ENCODE measurements at regions not wholly inside any gene's neighbourhood (a gene's known extent, or its start where the extent isn't known, plus 50 kb on each side); places are given as distances from the start of the nearest gene placed in this dataset.

GRCh38 chr22:47696776-47697175 is 934.3 kb downstream of the TBC1D22A start:
- TF ChIP-seq ZNF26 (tag by site-specific recombination; IDR thresholded peaks at IDR 0.05) (no peak), SP2 (tag by site-specific recombination; IDR thresholded peaks at IDR 0.05) (no peak), ZNF157 (tag by site-specific recombination; IDR thresholded peaks at IDR 0.05) (no peak), CTCF (tag by site-specific recombination; IDR thresholded peaks at IDR 0.05) (no peak), ZNF558 (tag by site-specific recombination; IDR thresholded peaks at IDR 0.05) (no peak), ZNF488 (tag by site-specific recombination; IDR thresholded peaks at IDR 0.05) (no peak), ZSCAN5A (tag by site-specific recombination; IDR thresholded peaks at IDR 0.05) (no peak), ZNF239 (tag by site-specific recombination; IDR thresholded peaks at IDR 0.05) (no peak), ZNF704 (tag by site-specific recombination; IDR thresholded peaks at IDR 0.05) (no peak), SCRT1 (tag by site-specific recombination; IDR thresholded peaks at IDR 0.05; ENCODE audit: borderline replicate concordance) (no peak), AEBP2 (tag by site-specific recombination; IDR thresholded peaks at IDR 0.05; ENCODE audit: borderline replicate concordance) (no peak), ZNF501 (tag by site-specific recombination; IDR thresholded peaks at IDR 0.05) (no peak), ZNF416 (tag by site-specific recombination; IDR thresholded peaks at IDR 0.05) (no peak)
